Amygdala (tissue), 56 donors: ENCODE measurements at regions not wholly inside any gene's neighbourhood (a gene's known extent, or its start where the extent isn't known, plus 50 kb on each side); places are given as distances from the start of the nearest gene placed in this dataset.

Experiments
- DNase-seq, 56 donors: peaks; one replicate each; lab custom pipeline; 2025; lab: John Stamatoyannopoulos, UW

DNA sequence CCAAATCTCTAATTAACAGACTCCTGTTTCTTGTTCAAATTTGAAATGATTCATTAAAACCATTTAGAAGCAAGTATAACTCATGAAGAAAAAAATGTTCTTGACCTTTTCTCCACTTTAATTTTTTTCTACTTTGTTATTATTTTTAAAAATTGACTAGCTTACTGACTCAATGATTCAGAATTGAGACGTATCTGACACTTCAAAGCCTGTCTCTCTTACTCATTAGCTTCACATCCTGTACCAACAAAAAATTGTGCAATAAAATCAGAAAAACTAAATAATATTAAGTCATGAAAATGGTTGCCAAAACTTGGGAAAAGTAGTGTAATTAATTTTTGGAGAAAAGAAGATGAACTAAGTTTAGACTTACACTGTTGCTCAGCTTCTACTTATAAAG is 331.2 kb downstream of the SLC16A7 start:
- DNase-seq: no peak

- DNase-seq: no peak
These were observed 332.6 kb downstream of the SLC16A7 start for GRCh38 chr12:59928416-59928815.

- DNase-seq: no peak
These were observed 333.3 kb downstream of the SLC16A7 start for GRCh38 chr12:59929110-59929509.

- DNase-seq: no peak
These were observed 338.7 kb downstream of the SLC16A7 start for GRCh38 chr12:59934486-59934885.

- no peak for DNase-seq
These were observed 340.7 kb downstream of the SLC16A7 start for GRCh38 chr12:59936534-59936933.

- no peak for DNase-seq
These were observed 341.3 kb downstream of the SLC16A7 start for GRCh38 chr12:59937148-59937547.

DNA sequence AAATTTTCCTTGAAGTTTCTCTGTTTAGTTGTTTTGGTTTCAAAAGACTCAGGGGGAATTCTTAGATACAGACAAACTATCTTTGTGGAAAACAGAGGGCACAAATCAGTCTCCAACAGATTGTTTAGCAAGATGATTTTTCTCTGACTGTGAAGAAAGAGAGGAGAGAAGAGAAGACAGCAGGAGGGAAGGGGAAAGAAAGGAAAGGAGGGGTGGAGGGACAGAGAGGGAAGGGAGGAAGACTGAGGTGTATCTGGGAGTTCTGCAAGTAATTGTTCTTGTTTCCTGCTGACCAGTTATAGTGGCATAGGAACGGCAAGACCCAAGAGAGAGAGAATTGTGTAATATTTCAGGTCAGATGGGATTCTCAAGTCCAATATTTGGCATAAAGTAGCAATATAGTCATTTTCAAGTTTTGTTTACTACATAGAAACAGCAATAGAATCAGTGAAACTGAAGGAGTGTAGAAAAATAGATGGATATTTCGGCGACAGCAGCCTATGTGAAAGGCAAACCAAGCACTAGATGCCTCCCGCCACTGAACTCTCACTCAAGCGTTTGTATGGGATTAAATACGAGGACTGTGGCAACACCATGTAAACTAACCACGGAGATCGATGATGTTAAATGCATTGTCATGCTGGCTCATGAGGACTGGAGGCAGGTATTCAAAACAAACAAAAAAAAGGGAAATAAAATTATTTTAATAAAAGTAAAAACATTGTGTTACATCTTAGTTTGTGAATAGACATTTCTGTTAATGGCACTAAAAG is 342.5 kb downstream of the SLC16A7 start:
- no peak for DNase-seq

DNA sequence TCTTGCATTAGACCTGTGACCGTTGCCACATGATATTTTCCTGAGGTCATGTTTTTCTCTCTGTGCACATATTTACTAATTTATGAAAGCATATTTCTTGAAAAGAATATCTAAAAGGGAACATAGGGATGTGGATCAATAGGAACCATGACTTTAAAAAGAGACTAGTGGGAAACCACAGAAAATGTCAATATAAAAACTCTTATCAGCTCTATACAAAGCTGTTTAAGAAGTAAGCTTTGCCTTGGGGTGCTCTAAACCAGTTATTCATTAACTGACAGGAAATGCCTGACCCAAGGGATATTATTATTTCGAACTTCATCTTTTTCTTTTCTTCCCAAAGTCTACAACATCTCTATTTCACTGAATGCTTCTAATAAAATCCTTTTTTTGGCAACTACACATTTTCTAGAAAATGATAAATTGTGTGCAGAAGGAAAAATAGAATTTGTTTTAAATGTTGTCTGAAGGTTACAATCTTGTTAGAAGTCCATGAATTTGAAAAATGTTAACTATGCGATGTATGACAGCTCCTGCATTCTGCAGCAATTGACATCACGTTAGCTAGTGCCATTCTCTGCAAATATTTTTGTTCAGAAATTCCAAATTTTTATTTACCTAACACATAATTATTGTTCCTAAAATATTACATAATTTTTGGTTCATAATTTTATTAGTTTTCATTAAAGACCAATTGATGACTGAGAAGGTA is 345.0 kb downstream of the SLC16A7 start:
- DNase-seq: no peak

DNA sequence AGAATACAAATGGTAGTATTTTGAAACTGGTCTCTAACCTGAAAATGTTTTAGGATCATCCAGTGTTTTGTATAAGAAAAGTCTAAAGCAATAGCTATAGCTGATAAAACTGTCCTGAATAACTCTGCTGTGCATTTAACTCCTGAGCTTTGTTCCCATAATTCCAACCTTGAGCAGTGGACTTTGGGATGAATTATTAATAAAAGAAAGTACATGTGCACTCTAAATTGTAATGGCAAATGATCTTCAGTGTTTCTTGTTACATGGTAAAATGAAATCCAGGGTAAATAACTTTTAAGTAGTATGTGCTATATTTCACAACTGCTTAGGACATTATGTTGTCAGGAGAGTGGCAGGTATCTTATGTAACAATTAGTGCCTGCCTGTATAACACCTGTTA is 345.6 kb downstream of the SLC16A7 start:
- DNase-seq: no peak

- no peak for DNase-seq
These were observed 348.3 kb downstream of the SLC16A7 start for GRCh38 chr12:59944177-59944576.

DNA sequence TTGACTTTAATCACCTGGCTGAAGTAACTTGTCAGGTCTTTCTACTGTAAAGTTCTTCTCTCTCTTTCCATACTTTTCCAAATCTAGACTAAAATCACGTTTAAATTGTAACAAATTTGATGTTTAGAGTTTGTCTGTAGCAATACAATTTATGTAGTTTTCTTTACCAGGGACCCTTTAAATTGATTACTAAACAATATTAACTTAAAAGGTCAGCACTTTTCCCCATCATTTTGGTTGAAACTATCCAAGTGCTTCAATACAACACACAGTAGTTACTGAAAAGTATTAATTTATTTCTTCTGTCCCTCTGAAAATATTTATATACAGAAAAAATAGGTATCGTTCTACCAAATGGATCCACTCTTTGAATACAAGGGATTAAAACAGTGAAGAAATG is 350.8 kb downstream of the SLC16A7 start:
- DNase-seq: no peak

DNA sequence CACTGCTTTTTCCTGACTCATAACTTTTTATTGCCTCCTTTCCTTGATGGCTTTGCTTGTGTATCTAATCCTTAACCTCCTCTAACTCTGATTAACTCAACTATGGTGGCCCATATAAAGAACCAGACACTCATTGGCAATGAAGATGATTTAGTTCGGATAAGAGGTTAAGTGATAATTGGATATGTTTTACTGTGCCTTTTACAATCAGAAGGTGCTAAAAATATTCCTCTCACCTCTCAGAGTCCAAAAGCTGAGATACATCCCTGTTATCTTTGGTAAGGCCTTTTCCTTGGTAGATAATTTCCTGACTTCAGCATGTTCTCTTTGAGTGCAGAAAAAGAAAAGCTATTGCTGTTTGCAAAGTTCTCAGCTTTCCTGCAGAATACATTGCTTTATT is 367.7 kb downstream of the SLC16A7 start:
- no peak for DNase-seq

- DNase-seq: no peak
These were observed 377.1 kb downstream of the SLC16A7 start for GRCh38 chr12:59972905-59973304.

DNA sequence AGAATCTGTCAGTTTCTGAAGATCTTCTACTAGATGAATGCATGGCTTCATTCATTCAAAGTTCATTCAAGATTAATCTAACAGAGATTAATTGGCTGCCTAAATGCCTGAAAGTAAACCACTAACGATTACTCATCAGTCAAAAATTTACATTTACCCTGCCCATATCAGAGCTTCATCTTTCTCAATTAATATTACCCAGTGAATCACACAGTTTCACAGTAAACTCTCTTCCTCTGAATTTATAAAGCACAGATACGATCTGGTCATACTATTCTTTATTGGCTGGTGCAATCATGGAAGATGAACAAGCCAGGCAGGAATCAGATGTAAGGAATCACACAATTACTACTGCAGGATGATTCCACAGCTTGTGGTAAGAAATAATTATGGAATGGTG is 377.7 kb downstream of the SLC16A7 start:
- DNase-seq: no peak

- no peak for DNase-seq
These were observed 381.9 kb downstream of the SLC16A7 start for GRCh38 chr12:59977779-59978178.

GRCh38 chr12:59980476-59980875 is 384.6 kb downstream of the SLC16A7 start:
- DNase-seq: no peak

- DNase-seq: no peak
These were observed 403.5 kb downstream of the SLC16A7 start for GRCh38 chr12:59999291-59999690.

DNA sequence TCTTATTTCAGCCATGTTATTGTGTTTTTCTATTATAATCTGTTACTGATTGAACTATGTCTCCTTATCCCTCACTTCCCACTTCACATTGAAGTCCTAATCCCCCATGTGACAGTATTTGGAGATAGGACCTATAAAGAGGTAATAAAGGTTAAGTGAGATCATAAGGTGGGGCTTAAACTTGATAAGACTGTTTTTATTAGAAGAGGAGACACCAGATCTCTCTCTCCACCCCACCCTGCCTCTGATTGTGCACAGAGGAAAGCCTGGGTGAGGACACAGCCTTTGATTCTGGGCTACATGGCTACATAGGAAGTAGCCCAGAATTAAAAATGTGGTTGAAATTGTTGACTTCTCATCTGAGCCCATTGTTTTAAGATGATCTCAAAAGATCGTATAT is 414.7 kb downstream of the SLC16A7 start:
- DNase-seq: no peak

DNA sequence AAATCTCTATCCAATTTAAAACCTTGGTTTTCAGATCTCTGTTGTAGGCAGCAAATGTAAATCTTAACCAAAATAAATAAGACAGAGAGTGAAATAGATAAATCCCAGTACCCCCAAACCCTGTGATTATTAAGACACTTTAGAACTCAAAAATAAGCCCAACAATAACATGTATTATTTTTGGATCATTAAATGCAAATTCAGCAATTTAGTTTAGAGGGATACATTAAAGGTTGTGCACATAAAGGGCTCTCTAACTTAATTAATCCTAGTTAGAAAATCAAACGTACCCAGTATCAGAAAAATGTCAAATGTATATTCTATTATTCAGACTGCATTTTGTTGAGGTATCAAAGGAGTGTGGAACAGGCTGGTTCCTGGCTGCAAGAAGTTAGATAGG is 416.8 kb downstream of the SLC16A7 start:
- no peak for DNase-seq

DNA sequence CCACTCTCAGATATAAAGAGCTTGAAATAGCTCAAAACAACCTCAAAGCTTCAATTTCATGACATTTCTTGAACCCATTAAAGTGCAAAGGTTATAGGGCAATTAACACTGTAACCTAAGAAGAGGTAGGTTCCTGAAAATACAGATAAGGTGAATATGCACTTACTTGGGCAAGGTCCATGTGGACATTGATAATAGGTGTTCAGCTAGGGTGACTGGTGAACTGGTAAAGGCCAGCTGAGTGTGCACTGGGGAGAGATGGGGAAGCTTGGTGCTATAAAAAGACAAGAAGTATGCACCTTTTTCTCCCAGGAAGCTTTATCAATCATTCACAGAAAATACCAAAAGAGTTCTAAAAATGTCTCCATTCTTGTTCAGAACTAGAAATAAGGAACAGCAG is 418.6 kb downstream of the SLC16A7 start:
- DNase-seq: no peak

DNA sequence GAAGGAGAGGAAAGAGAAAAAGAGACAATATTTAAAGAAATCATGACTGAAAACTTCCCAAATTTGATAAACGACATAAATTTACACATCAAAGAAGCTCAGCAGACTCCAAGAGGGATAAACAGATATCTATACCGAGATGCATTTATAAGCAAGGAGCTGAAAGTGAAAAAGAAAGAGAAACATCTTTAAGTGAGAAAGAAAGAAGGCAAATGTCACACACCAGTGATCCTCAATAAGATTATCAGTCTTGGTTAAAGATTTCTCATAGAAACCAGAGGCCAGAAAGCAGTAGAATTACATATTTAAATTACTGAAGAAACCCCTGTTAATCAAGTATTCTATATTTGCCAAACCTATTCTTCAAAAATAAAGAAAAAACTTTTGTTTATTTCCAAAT is 424.2 kb downstream of the SLC16A7 start:
- no peak for DNase-seq

GRCh38 chr12:60021235-60021634 is 425.4 kb downstream of the SLC16A7 start:
- no peak for DNase-seq
